GM11168 (cell line): ENCODE measurements at regions not wholly inside any gene's neighbourhood (a gene's known extent, or its start where the extent isn't known, plus 50 kb on each side); places are given as distances from the start of the nearest gene placed in this dataset.
"Not testable (repeated sequence)": the region's sequence is repeated elsewhere in the genome, so short reads cannot be mapped to it uniquely, and the experiment has no call there.

ENCODE experiments used
- in situ Hi-C: fragments of 300-500 bp; cut with MboI; formaldehyde crosslinking; loops from one replicate; pipeline ENCODE4 v1.12.0; 2022; ENCODE audit warnings: low sequenced_read_pairs; ENCODE audit not compliant: unreplicated experiment

DNA sequence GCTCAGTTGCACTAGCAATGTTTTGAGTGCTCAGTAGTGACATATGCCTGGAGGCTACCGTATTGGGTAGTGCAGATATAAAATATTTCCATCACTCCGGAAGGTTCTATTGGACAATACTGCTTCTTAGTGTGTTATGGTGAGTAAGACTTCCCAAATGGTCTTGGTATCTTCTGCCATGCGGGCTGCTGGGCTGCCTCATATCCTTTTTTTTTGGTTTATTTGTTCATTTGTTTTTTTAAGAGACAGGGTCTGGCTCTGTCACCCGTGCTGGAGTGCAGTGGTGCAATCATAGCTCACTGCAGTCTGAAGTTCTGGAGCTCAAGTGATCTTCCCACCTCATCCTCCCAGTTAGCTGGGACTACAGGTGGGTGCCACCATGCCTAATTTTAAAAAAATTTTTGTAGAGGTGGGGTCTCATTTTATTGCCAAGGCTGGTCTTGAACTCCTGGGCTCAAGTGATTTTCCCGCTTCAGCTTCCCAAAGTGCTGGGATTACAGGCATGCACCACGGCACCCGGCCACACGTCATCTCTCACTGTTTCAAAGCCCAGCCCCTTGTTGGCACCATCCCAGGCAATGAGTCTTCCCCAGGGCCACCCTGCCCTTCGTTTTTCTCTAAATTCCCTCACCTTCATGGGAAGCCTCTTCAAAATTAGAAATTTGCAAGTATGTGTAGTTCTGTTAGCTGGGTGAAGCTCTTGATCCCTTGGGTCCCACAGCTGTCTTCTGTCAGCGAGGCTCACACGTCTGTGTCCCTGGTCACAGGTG, 111.0 kb upstream of the KLF14 start:
- in situ Hi-C loops = no loop called here

DNA sequence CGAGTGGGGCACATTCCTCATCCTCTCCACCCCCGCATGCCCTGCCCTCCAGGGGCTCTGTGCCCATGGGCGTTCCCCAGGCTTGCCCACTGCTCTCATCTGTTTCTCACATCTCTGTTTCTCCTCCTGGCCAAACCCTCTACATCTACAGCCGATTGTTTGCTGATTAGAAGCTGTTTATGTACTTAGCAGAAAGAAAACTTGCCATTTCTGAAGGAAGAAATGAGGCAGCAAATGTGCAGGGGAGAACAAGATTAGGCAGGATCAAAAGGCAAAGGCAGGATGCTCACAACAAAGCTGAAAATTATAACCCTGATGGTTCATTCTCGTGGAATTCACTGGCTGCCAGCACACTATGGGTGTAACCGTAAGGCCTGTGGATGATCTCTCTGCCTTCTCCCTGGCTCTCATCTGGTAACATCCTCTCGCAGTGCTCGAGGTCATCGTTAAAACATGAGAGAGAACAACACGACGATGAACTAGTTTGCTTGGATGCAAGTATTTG, 111.6 kb upstream of the KLF14 start:
- in situ Hi-C loops = no loop called here

DNA sequence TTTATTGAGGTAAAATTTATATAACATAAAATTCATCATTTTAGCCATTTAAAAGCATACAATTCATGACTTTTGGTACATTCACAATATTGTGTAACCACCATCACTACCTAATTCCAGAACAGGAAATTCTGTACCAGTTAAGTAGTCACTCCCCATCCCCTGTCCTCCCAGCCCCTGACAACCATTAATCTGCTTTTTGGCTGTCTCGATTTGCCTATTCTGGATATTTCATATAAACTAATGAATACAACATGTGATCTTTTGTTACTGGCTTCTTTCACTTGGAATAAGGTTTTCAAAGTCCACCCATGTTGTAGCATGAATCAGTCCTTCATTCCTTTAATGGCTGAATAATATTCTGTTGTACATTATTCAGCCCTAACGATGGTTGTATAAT, 115.6 kb upstream of the KLF14 start:
- in situ Hi-C loops = no loop called here

DNA sequence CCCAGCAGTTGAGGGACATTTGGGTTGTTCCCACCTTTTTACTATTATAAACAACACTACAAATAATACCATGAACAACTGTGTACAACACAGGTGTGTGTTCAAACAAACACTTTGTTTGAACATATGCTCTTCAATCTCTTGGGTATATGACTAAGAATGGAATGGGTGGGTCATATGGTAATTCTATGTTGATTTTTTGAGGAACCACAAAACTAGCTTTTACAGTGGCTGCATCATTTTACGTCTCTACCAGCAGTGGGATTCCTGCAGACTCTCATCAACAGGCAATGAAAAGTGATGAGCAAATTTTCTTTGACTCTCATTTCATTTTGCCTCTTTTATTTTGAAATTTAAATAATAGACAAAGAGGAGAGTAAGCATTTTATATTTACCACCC, 116.9 kb upstream of the KLF14 start:
- in situ Hi-C loops = no loop called here

DNA sequence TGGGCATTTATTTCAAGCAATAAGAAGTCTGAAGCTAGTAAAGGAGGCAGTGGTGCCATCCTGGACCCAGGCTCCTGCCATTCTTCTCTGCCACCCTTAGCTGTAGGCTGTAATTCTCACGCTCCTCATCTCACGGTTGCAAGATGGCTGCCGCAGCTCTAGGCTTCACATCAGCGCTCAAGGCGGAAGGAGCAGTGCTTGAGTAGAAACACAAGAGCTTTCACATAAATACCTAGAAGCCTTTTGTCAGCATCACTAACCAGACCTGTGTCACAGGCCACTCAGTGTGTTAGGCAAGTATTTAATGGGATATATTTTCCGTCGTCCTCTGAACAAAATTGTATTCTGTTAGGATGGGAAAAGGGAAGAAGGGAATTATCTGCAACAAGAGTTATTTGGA, 118.9 kb upstream of the KLF14 start:
- in situ Hi-C loops = no loop called here

GRCh38 chr7:130853503-130854279, 119.7 kb upstream of the KLF14 start:
- in situ Hi-C loops = no loop called here

GRCh38 chr7:130854481-130854880, 120.5 kb upstream of the KLF14 start:
- in situ Hi-C loops = no loop called here

GRCh38 chr7:130856866-130857265, 122.9 kb upstream of the KLF14 start:
- in situ Hi-C loops = no loop called here

DNA sequence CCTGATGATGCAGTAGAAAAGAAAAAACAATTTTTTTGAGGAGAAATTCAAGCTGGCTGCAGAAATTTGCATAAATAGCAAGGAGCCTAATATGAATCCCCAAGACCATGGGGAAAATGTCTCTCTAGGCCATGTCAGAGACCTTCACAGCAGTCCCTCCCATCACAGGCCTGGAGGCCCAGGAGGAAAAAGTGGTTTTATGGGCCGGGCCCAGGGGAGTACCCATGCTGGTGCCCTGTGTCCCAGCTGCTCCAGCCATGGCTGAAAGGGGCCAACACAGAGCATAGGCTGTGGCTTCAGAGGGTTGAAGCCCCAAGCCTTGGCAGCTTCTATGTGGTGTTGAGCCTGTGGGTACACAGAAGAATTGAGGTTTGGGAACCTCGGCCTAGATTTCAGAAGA, 126.8 kb upstream of the KLF14 start:
- in situ Hi-C loops = not testable (repeated sequence)

DNA sequence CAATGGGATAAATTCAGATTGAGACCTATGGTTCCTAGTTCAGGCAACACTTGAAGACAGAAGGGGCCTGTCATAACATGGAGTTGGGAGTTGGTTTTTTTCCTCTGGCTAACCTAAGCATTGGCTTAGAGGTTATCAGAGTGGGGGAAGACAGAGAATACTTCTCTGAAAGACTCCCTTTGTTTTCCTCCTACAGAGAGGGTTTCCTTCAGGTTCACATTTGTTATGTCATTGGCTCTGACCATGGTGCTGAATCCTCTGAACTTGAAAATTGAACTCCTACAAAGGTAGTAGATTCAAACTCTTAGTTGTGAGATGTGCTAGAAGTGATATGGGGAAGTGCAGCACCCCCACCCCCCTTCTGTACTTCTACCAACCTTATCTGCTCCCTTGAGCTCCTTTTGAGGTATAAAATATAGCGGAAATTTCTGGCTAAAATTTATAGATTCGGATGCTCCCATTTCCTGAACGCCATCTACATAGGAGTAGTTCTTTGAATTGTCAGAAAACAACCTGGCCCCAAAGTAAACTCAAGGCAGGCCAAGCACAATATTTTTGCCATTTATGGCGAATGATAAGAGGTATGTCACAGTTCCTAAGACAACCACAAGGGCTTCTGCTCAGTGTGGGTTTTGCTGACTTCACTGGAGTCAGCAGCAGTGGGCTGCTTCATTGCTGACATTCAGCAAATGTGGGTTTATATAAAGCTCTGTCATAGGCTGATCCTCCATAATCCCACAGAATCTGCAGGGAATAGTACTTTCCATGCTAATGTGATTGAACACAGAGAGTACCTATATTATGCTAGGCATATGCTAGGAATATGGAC, 131.6 kb upstream of the KLF14 start:
- in situ Hi-C loops = no loop called here

- in situ Hi-C loops = no loop called here
Observed at GRCh38 chr7:130867039-130867438, 133.0 kb upstream of the KLF14 start.

DNA sequence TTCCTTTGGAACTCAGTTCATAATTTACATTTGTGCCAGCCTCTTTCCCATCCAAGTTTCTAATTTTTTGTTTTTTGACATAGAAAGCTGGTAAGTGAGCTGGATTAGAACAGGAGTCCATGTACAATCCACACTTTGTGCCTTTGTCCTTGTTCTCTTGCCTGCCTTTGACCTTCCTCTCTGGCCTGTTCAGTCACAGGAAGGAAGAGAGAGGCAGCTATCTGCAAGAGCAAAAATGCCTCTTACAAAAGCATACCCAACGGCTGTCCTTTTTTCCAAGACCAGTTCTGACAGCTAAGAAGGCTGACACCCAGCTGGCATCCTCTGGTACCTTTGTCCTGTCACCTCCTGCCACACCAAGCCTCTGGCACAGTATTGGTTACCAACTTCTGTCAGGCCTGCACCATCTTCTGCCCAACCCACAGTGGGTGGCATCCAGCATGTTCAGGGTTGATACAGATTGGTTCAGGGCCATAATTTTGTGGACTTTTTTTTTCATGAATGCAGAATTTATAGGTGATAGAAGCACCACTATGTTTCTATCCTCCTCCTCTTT, 133.7 kb upstream of the KLF14 start:
- in situ Hi-C loops = no loop called here

DNA sequence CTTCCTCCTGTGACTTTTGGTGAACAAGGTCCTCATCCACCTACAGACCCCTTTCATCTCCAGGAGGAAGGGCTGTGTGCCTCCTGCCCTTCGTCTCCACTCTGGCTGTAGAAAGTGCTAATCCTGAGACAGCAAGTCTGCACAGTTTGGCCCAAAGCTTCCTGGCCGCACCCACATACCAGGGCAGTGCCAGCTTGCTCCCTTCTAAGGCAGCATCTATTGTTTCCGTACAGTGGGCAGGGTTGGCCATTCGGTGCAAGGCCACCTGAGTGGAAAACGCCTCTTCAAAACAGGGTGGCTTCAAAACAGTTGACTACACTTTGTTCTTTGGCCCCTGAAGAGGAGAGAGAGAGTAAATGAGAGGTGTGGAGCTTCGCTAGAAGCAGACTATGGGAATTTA, 134.1 kb upstream of the KLF14 start:
- in situ Hi-C loops = no loop called here

GRCh38 chr7:130869918-130870317, 135.9 kb upstream of the KLF14 start:
- in situ Hi-C loops = no loop called here

- in situ Hi-C loops = no loop called here
Observed at GRCh38 chr7:130872341-130872740, 138.3 kb upstream of the KLF14 start.

DNA sequence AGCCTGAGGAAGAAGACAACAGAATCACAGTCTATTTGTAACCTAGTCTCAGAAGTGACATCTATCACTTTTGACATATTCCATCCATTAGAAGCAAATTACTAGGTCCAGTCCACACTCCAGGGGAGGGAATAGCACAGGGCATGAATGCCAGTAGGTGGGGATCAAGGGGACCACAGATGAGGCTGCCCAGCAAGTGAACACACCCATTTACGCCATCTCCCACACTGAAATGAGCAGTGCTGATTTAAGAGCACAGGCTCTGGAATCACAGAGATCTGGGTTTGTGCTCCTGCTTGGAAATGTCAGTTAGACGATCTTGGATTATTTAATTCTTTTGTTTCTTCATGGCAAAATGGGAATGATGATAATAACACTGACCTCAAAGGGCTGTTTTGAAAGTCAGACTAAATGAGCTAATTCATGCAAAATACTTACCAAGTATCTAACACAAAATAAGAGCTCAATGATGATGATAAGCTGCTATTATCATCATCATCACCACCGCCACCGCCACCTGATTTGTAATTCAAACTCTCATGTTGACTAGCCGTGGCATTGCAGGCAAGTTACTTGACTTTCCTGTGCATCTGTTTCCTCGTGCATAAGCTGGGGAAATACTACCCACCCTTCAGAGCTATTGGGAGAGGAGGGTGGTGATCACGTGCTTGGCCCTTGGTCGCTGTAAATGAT, 138.9 kb upstream of the KLF14 start:
- in situ Hi-C loops = no loop called here

- in situ Hi-C loops = no loop called here
Observed at GRCh38 chr7:130874071-130874915, 140.3 kb upstream of the KLF14 start.

DNA sequence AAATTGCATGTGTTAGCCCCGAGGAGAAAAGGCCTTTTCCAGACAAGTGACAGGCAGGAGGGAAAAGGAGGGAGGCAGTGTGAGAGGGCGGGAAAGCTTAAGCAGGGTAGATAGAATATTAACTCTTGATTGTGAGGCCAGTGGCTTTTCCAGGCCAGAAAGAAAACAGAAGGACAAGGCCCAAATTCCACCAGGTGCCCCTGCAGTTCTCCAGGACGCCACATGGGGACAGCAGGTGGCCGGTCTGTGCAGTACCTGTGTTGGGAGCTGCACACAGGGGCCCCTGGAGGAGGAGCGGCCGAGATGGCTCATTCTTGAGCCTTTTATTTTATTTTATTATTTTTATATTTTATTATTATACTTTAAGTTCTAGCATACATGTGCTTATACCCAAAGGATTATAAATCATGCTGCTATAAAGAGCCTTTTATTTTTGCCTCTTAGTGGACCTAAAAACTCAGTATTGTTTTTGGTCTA, 141.3 kb upstream of the KLF14 start:
- in situ Hi-C loops = no loop called here

DNA sequence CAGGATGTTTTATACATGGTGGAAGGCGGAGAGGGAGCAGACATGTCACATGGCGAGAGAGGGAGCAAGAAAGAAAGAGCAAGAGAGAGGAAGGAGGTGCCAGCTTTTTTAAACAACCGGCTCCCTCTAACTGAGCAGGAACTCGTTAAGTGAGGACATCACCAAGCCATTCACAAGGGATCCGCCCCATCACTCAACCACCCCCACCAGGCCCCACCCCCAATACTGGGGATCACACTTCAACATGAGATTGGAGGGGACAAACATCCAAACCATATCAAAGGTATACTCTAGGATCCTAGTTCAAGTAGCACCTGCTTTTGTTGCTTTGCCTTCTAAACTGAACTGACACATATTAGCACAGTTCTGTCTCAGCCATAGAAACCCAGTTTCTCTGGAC, 141.9 kb upstream of the KLF14 start:
- in situ Hi-C loops = no loop called here
